ENCODE measurements at regions not wholly inside any gene's neighbourhood (a gene's known extent, or its start where the extent isn't known, plus 50 kb on each side); places are given as distances from the start of the nearest gene placed in this dataset.

- TF ChIP-seq, protein P1, sequence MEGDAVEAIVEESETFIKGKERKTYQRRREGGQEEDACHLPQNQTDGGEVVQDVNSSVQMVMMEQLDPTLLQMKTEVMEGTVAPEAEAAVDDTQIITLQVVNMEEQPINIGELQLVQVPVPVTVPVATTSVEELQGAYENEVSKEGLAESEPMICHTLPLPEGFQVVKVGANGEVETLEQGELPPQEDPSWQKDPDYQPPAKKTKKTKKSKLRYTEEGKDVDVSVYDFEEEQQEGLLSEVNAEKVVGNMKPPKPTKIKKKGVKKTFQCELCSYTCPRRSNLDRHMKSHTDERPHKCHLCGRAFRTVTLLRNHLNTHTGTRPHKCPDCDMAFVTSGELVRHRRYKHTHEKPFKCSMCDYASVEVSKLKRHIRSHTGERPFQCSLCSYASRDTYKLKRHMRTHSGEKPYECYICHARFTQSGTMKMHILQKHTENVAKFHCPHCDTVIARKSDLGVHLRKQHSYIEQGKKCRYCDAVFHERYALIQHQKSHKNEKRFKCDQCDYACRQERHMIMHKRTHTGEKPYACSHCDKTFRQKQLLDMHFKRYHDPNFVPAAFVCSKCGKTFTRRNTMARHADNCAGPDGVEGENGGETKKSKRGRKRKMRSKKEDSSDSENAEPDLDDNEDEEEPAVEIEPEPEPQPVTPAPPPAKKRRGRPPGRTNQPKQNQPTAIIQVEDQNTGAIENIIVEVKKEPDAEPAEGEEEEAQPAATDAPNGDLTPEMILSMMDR (IDR thresholded peaks at IDR 0.05), result no peak
- no peak for TF ChIP-seq POLR2A (IDR thresholded peaks at IDR 0.05)
These were observed 111.9 kb upstream of the MAP9 start for GRCh38 chr4:155488691-155489090.
